HepG2 (cell line): ENCODE measurements at regions not wholly inside any gene's neighbourhood (a gene's known extent, or its start where the extent isn't known, plus 50 kb on each side); places are given as distances from the start of the nearest gene placed in this dataset.

Experiments
- ATAC-seq: fragments of 200-7000 bp; cut with Tn5 transposase; 3 replicates; pipeline ENCODE4 v1.9.1; 2020; ENCODE audit warnings: mild to moderate bottlenecking, moderate library complexity
- BruUV-seq: library from RNA; stranded (reverse); fragments of 400-500 nt; replicated peaks from 2 replicates; lab custom pipeline; 2021; lab: Mats Ljungman, UMichigan
- CTCF ChIA-PET: fragments of 300-600 bp; formaldehyde crosslinking; extraction: SDS; loops from one replicate; lab custom pipeline; 2021; ENCODE audit warnings: low total read pairs, inconsistent platforms, low intra/inter-chr PET ratio; lab: Yijun Ruan, JAX
- POLR2A ChIA-PET: fragments of 350-600 bp; sonication (Branson Sonifier 250); formaldehyde crosslinking; loops from one replicate; lab custom pipeline; 2020; ENCODE audit warnings: antibody characterized with exemption, inconsistent platforms; lab: Yijun Ruan, JAX
- DNase-seq: peaks from one replicate; pipeline ENCODE4 v3.0.0-alpha.2; 2015; ENCODE audit warnings: low spot score
- FAIRE-seq: peaks from 3 replicates; lab custom pipeline; 2011; peaks lifted over from hg19 to GRCh38; lab: Jason Lieb, UNC
- H2AFZ ChIP-seq: one replicate; pipeline ENCODE4 v1.6.1; 2011; ENCODE audit warnings: low read length, inconsistent platforms
- H3K27ac ChIP-seq: fragments of 300-600 bp; 3 replicates; pipeline ENCODE4 v1.8.0; 2011; ENCODE audit warnings: mixed run types, mild to moderate bottlenecking, mixed read lengths, low read length, inconsistent platforms; ENCODE audit not compliant: insufficient read depth; ENCODE audit errors: extremely low read length
- H3K27me3 ChIP-seq, 2 experiments: fragments of 200-600 bp in 1 of 2; 2 replicates in 1 of 2; 3 replicates in 1 of 2; pipeline versions ENCODE4 v1.6.0 to v1.8.0; 2011; ENCODE audit warnings: low read length in 2 of 2, mild to moderate bottlenecking in 2 of 2, moderate library complexity in 2 of 2, inconsistent platforms in 1 of 2; ENCODE audit not compliant: insufficient read depth in 2 of 2, control insufficient read depth in 1 of 2
- H3K36me3 ChIP-seq, 2 experiments: fragments of 200-600 bp in 1 of 2; replicated peaks in 1 of 2; 2 replicates in 1 of 2; 3 replicates in 1 of 2; pipeline versions ENCODE4 v1.5.1 to v1.8.0; 2011; ENCODE audit warnings: low read length in 2 of 2, inconsistent platforms in 1 of 2; ENCODE audit not compliant: insufficient read depth in 2 of 2, control insufficient read depth in 1 of 2
- H3K4me1 ChIP-seq: 2 replicates; pipeline ENCODE4 v1.5.1; 2012; ENCODE audit warnings: low read length, inconsistent platforms; ENCODE audit not compliant: insufficient read depth
- H3K4me2 ChIP-seq: 2 replicates; pipeline ENCODE4 v1.6.0; 2011; ENCODE audit warnings: low read depth, low read length, inconsistent platforms
- H3K4me3 ChIP-seq, 3 experiments: fragments of 200-600 bp in 1 of 3; sonication (generic), shearing (Covaris generic) in 1 of 3; replicated peaks in 1 of 3; 2 replicates each; pipeline ENCODE4 v1.5.1; 2011 to 2016; ENCODE audit warnings: low read length in 3 of 3, inconsistent platforms in 2 of 3, low read depth in 2 of 3, mild to moderate bottlenecking in 2 of 3, control low read depth in 1 of 3, mixed read lengths in 1 of 3; ENCODE audit not compliant: insufficient read depth in 1 of 3
- H3K79me2 ChIP-seq: one replicate; pipeline ENCODE4 v1.6.1; 2011; ENCODE audit warnings: low read length, inconsistent platforms; ENCODE audit not compliant: insufficient read depth
- H3K9ac ChIP-seq: 2 replicates; pipeline ENCODE4 v1.6.0; 2011; ENCODE audit warnings: mild to moderate bottlenecking, low read depth, low read length, inconsistent platforms; ENCODE audit not compliant: insufficient read depth
- H3K9me3 ChIP-seq: 2 replicates; pipeline ENCODE4 v1.5.1; 2012; ENCODE audit warnings: mild to moderate bottlenecking, low read length
- H4K20me1 ChIP-seq: 2 replicates; pipeline ENCODE4 v1.6.0; 2011; ENCODE audit warnings: inconsistent platforms, mild to moderate bottlenecking, low read length, moderate library complexity; ENCODE audit not compliant: insufficient read depth
- ELF1 ChIP-seq: sonication (generic); formaldehyde crosslinking; IDR thresholded peaks from 2 replicates; pipeline ENCODE4 v1.4.0; 2020; ENCODE audit warnings: missing genetic modification reagents
- FOXJ3 ChIP-seq: sonication (generic); formaldehyde crosslinking; IDR thresholded peaks from 2 replicates; pipeline ENCODE4 v1.4.0; 2020; ENCODE audit warnings: missing genetic modification reagents, mild to moderate bottlenecking, borderline replicate concordance
- HOXA7 ChIP-seq: sonication (generic); formaldehyde crosslinking; IDR thresholded peaks from 2 replicates; pipeline ENCODE4 v1.8.1; 2022; ENCODE audit warnings: mild to moderate bottlenecking, missing genetic modification reagents, moderate library complexity
- MIER2 ChIP-seq: IDR thresholded peaks from 2 replicates; pipeline ENCODE4 v1.6.1; 2016; ENCODE audit warnings: missing biosample characterization, missing genetic modification reagents
- MIXL1 ChIP-seq: IDR thresholded peaks from 2 replicates; pipeline ENCODE4 v1.6.1; 2016
- PHF21A ChIP-seq: sonication (generic); formaldehyde crosslinking; IDR thresholded peaks from 2 replicates; pipeline ENCODE4 v1.5.0; 2020; ENCODE audit warnings: mild to moderate bottlenecking, missing genetic modification reagents
- RBM39 ChIP-seq: fragments of 200-400 bp; formaldehyde crosslinking; IDR thresholded peaks from one replicate; pipeline ENCODE4 v1.6.1; 2018; ENCODE audit warnings: antibody characterized with exemption, mild to moderate bottlenecking, low read depth, low read length; ENCODE audit not compliant: poor library complexity, severe bottlenecking
- RNF219 ChIP-seq: sonication (generic); formaldehyde crosslinking; IDR thresholded peaks from 2 replicates; pipeline ENCODE4 v1.5.0; 2020; ENCODE audit warnings: mild to moderate bottlenecking, missing genetic modification reagents
- RXRA ChIP-seq: sonication (generic); formaldehyde crosslinking; IDR thresholded peaks from 2 replicates; pipeline ENCODE4 v1.5.1; 2020; ENCODE audit warnings: missing genetic modification reagents
- SAFB2 ChIP-seq: sonication (generic); formaldehyde crosslinking; IDR thresholded peaks from 2 replicates; pipeline ENCODE4 v1.5.1; 2020; ENCODE audit warnings: missing genetic modification reagents, low read depth, mild to moderate bottlenecking, borderline replicate concordance
- SP5 ChIP-seq: IDR thresholded peaks from 2 replicates; pipeline ENCODE4 v1.6.1; 2016; ENCODE audit warnings: low read depth, borderline replicate concordance
- ZBTB42 ChIP-seq: sonication (generic); formaldehyde crosslinking; IDR thresholded peaks from 2 replicates; pipeline ENCODE4 v1.5.0; 2020; ENCODE audit warnings: mild to moderate bottlenecking, missing genetic modification reagents
- ZNF383 ChIP-seq: sonication (generic); formaldehyde crosslinking; IDR thresholded peaks from 2 replicates; pipeline ENCODE4 v1.4.0; 2020; ENCODE audit warnings: missing genetic modification reagents, mild to moderate bottlenecking, borderline replicate concordance
- ZNF550 ChIP-seq: sonication (generic); formaldehyde crosslinking; IDR thresholded peaks from 2 replicates; pipeline ENCODE4 v1.4.0; 2020; ENCODE audit warnings: mild to moderate bottlenecking, missing genetic modification reagents, borderline replicate concordance
- ZNF841 ChIP-seq: sonication (generic); formaldehyde crosslinking; IDR thresholded peaks from 2 replicates; pipeline ENCODE4 v1.8.1; 2023; ENCODE audit warnings: missing genetic modification reagents, borderline replicate concordance
- WGBS: methylation state at CpG from one replicate; pipeline ENCODE4 v1.1.6; 2017; ENCODE audit warnings: low lambda C conversion rate; 5-methylcytosine and 5-hydroxymethylcytosine counted together
- in situ Hi-C: cut with HindIII; loops from 2 replicates; pipeline ENCODE4 v1.10.0; 2017; ENCODE audit warnings: low pct_unique_long_range_greater_than_20kb; ENCODE audit not compliant: extremely low pct_ligation_motif_present
- intact Hi-C: fragments of 100-400 bp; cut with micrococcal nuclease; formaldehyde crosslinking; loops from one replicate; pipeline ENCODE4 v1.10.0; 2022; ENCODE audit not compliant: unreplicated experiment
- TF ChIP-seq, protein P1 (sequence below): sonication (generic); formaldehyde crosslinking; IDR thresholded peaks from 2 replicates; pipeline ENCODE4 v1.9.0; 2021; ENCODE audit warnings: mild to moderate bottlenecking, missing genetic modification reagents
- TF ChIP-seq, protein P2 (sequence below): sonication (generic); formaldehyde crosslinking; IDR thresholded peaks from 2 replicates; pipeline ENCODE4 v1.4.0; 2020; ENCODE audit warnings: low read depth, mild to moderate bottlenecking, missing genetic modification reagents

DNA sequence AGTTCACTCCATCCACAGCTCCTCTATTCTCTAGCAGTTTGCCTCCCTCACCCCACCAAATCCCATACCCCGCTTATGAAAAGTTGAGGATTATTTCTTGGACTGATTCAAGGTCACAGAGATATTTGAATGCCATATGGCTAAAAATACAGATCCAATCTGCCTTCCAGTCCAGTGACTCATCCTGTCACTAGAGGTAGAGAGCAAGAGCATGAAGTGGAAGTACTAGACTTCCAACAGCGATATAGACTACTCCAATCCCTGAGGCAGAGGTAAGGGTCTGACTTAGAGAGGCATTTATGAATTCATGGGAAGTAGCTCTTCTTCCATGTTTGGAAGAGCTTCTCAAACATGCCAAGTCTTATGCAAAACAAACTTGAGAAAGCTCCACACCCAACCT is 72.4 kb upstream of the CCL21 start:
- Histone ChIP-seq H3K4me1 (no peaks in the 10 kb centered on the region), H3K36me3 (no peaks in the 10 kb centered on the region), H3K79me2 (no peaks in the 10 kb centered on the region), H4K20me1 (no peaks in the 10 kb centered on the region), H3K9me3 (no peaks in the 10 kb centered on the region), H3K4me2 (no peak overlapping the region), H3K9ac (no peak overlapping the region), H2AFZ (no peak overlapping the region), H3K27ac (no peak overlapping the region), H3K27me3 (no peaks in the 10 kb centered on the region), H3K4me3 (no peak overlapping the region)
- intact Hi-C loops: no loop called here
- in situ Hi-C loops: no loop called here
- ChIA-PET CTCF (no interaction called here), POLR2A (no interaction called here)
- ATAC-seq (no peak), FAIRE-seq (no peak), DNase-seq (no peak)
- no TSS peak for BruUV-seq
- 38% methylated on average over 2 of the region's 2 CpGs for WGBS
- TF ChIP-seq MIXL1 (no peak), RBM39 (no peak), ZNF383 (CRISPR knock-in tag) (no peak), MIER2 (CRISPR knock-in tag) (no peak), ZNF841 (CRISPR knock-in tag) (no peak), RXRA (CRISPR knock-in tag) (no peak), HOXA7 (CRISPR knock-in tag) (no peak), PHF21A (CRISPR knock-in tag) (no peak), ELF1 (CRISPR knock-in tag) (no peak), SAFB2 (CRISPR knock-in tag) (no peak), ZBTB42 (CRISPR knock-in tag) (no peak), ZNF550 (CRISPR knock-in tag) (no peak), RNF219 (CRISPR knock-in tag) (no peak), FOXJ3 (no peak), SP5 (no peak)
- TF ChIP-seq, protein P1, sequence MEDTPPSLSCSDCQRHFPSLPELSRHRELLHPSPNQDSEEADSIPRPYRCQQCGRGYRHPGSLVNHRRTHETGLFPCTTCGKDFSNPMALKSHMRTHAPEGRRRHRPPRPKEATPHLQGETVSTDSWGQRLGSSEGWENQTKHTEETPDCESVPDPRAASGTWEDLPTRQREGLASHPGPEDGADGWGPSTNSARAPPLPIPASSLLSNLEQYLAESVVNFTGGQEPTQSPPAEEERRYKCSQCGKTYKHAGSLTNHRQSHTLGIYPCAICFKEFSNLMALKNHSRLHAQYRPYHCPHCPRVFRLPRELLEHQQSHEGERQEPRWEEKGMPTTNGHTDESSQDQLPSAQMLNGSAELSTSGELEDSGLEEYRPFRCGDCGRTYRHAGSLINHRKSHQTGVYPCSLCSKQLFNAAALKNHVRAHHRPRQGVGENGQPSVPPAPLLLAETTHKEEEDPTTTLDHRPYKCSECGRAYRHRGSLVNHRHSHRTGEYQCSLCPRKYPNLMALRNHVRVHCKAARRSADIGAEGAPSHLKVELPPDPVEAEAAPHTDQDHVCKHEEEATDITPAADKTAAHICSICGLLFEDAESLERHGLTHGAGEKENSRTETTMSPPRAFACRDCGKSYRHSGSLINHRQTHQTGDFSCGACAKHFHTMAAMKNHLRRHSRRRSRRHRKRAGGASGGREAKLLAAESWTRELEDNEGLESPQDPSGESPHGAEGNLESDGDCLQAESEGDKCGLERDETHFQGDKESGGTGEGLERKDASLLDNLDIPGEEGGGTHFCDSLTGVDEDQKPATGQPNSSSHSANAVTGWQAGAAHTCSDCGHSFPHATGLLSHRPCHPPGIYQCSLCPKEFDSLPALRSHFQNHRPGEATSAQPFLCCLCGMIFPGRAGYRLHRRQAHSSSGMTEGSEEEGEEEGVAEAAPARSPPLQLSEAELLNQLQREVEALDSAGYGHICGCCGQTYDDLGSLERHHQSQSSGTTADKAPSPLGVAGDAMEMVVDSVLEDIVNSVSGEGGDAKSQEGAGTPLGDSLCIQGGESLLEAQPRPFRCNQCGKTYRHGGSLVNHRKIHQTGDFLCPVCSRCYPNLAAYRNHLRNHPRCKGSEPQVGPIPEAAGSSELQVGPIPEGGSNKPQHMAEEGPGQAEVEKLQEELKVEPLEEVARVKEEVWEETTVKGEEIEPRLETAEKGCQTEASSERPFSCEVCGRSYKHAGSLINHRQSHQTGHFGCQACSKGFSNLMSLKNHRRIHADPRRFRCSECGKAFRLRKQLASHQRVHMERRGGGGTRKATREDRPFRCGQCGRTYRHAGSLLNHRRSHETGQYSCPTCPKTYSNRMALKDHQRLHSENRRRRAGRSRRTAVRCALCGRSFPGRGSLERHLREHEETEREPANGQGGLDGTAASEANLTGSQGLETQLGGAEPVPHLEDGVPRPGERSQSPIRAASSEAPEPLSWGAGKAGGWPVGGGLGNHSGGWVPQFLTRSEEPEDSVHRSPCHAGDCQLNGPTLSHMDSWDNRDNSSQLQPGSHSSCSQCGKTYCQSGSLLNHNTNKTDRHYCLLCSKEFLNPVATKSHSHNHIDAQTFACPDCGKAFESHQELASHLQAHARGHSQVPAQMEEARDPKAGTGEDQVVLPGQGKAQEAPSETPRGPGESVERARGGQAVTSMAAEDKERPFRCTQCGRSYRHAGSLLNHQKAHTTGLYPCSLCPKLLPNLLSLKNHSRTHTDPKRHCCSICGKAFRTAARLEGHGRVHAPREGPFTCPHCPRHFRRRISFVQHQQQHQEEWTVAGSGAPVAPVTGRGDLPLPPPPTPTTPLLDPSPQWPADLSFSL: no peak
- TF ChIP-seq, protein P2, sequence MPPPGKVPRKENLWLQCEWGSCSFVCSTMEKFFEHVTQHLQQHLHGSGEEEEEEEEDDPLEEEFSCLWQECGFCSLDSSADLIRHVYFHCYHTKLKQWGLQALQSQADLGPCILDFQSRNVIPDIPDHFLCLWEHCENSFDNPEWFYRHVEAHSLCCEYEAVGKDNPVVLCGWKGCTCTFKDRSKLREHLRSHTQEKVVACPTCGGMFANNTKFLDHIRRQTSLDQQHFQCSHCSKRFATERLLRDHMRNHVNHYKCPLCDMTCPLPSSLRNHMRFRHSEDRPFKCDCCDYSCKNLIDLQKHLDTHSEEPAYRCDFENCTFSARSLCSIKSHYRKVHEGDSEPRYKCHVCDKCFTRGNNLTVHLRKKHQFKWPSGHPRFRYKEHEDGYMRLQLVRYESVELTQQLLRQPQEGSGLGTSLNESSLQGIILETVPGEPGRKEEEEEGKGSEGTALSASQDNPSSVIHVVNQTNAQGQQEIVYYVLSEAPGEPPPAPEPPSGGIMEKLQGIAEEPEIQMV (CRISPR knock-in tag): no peak
